SU-DHL-6 (cell line): ENCODE measurements at regions not wholly inside any gene's neighbourhood (a gene's known extent, or its start where the extent isn't known, plus 50 kb on each side); places are given as distances from the start of the nearest gene placed in this dataset.

Experiments used
- CTCF ChIP-seq: fragments of 200-600 bp; sonication (generic); IDR thresholded peaks from one replicate; pipeline ENCODE4 v1.5.1; 2017; ENCODE audit warnings: antibody characterized with exemption, mild to moderate bottlenecking, low read length, moderate library complexity; ENCODE audit not compliant: insufficient read depth, poor library complexity, severe bottlenecking
- EZH2phosphoT487 ChIP-seq: fragments of 200-600 bp; sonication (generic), shearing (Covaris generic); conservative IDR thresholded peaks from 2 replicates; pipeline ENCODE4 v1.6.1; 2018; ENCODE audit warnings: mild to moderate bottlenecking, antibody characterized with exemption, low read length, moderate library complexity, mixed read lengths

- TF ChIP-seq EZH2phosphoT487 (no peak), CTCF (no peak)
These were observed 180.0 kb upstream of the DUSP10 start for GRCh38 chr1:221921936-221922335.
